HepG2 (cell line): ENCODE measurements at regions not wholly inside any gene's neighbourhood (a gene's known extent, or its start where the extent isn't known, plus 50 kb on each side); places are given as distances from the start of the nearest gene placed in this dataset.

Source experiments
- ATAC-seq: fragments of 200-7000 bp; cut with Tn5 transposase; 3 replicates; pipeline ENCODE4 v1.9.1; 2020; ENCODE audit warnings: mild to moderate bottlenecking, moderate library complexity
- BruUV-seq: library from RNA; stranded (reverse); fragments of 400-500 nt; replicated peaks from 2 replicates; lab custom pipeline; 2021; lab: Mats Ljungman, UMichigan
- CTCF ChIA-PET: fragments of 300-600 bp; formaldehyde crosslinking; extraction: SDS; loops from one replicate; lab custom pipeline; 2021; ENCODE audit warnings: low total read pairs, inconsistent platforms, low intra/inter-chr PET ratio; lab: Yijun Ruan, JAX
- POLR2A ChIA-PET: fragments of 350-600 bp; sonication (Branson Sonifier 250); formaldehyde crosslinking; loops from one replicate; lab custom pipeline; 2020; ENCODE audit warnings: antibody characterized with exemption, inconsistent platforms; lab: Yijun Ruan, JAX
- DNase-seq: peaks from one replicate; pipeline ENCODE4 v3.0.0-alpha.2; 2015; ENCODE audit warnings: low spot score
- FAIRE-seq: peaks from 3 replicates; lab custom pipeline; 2011; peaks lifted over from hg19 to GRCh38; lab: Jason Lieb, UNC
- H2AFZ ChIP-seq: one replicate; pipeline ENCODE4 v1.6.1; 2011; ENCODE audit warnings: low read length, inconsistent platforms
- H3K27ac ChIP-seq: fragments of 300-600 bp; 3 replicates; pipeline ENCODE4 v1.8.0; 2011; ENCODE audit warnings: mixed run types, mild to moderate bottlenecking, mixed read lengths, low read length, inconsistent platforms; ENCODE audit not compliant: insufficient read depth; ENCODE audit errors: extremely low read length
- H3K27me3 ChIP-seq, 2 experiments: fragments of 200-600 bp in 1 of 2; 2 replicates in 1 of 2; 3 replicates in 1 of 2; pipeline versions ENCODE4 v1.6.0 to v1.8.0; 2011; ENCODE audit warnings: low read length in 2 of 2, mild to moderate bottlenecking in 2 of 2, moderate library complexity in 2 of 2, inconsistent platforms in 1 of 2; ENCODE audit not compliant: insufficient read depth in 2 of 2, control insufficient read depth in 1 of 2
- H3K36me3 ChIP-seq, 2 experiments: fragments of 200-600 bp in 1 of 2; replicated peaks in 1 of 2; 2 replicates in 1 of 2; 3 replicates in 1 of 2; pipeline versions ENCODE4 v1.5.1 to v1.8.0; 2011; ENCODE audit warnings: low read length in 2 of 2, inconsistent platforms in 1 of 2; ENCODE audit not compliant: insufficient read depth in 2 of 2, control insufficient read depth in 1 of 2
- H3K4me1 ChIP-seq: 2 replicates; pipeline ENCODE4 v1.5.1; 2012; ENCODE audit warnings: low read length, inconsistent platforms; ENCODE audit not compliant: insufficient read depth
- H3K4me2 ChIP-seq: 2 replicates; pipeline ENCODE4 v1.6.0; 2011; ENCODE audit warnings: low read depth, low read length, inconsistent platforms
- H3K4me3 ChIP-seq, 3 experiments: fragments of 200-600 bp in 1 of 3; sonication (generic), shearing (Covaris generic) in 1 of 3; replicated peaks in 1 of 3; 2 replicates each; pipeline ENCODE4 v1.5.1; 2011 to 2016; ENCODE audit warnings: low read length in 3 of 3, inconsistent platforms in 2 of 3, low read depth in 2 of 3, mild to moderate bottlenecking in 2 of 3, control low read depth in 1 of 3, mixed read lengths in 1 of 3; ENCODE audit not compliant: insufficient read depth in 1 of 3
- H3K79me2 ChIP-seq: one replicate; pipeline ENCODE4 v1.6.1; 2011; ENCODE audit warnings: low read length, inconsistent platforms; ENCODE audit not compliant: insufficient read depth
- H3K9ac ChIP-seq: 2 replicates; pipeline ENCODE4 v1.6.0; 2011; ENCODE audit warnings: mild to moderate bottlenecking, low read depth, low read length, inconsistent platforms; ENCODE audit not compliant: insufficient read depth
- H3K9me3 ChIP-seq: 2 replicates; pipeline ENCODE4 v1.5.1; 2012; ENCODE audit warnings: mild to moderate bottlenecking, low read length
- H4K20me1 ChIP-seq: 2 replicates; pipeline ENCODE4 v1.6.0; 2011; ENCODE audit warnings: inconsistent platforms, mild to moderate bottlenecking, low read length, moderate library complexity; ENCODE audit not compliant: insufficient read depth
- REPIN1 ChIP-seq: sonication (generic); formaldehyde crosslinking; IDR thresholded peaks from 2 replicates; pipeline ENCODE4 v1.8.0; 2022; ENCODE audit warnings: missing genetic modification reagents, low read depth, mild to moderate bottlenecking, borderline replicate concordance
- ZBTB42 ChIP-seq: sonication (generic); formaldehyde crosslinking; IDR thresholded peaks from 2 replicates; pipeline ENCODE4 v1.5.0; 2020; ENCODE audit warnings: mild to moderate bottlenecking, missing genetic modification reagents
- WGBS: methylation state at CpG from one replicate; pipeline ENCODE4 v1.1.6; 2017; ENCODE audit warnings: low lambda C conversion rate; 5-methylcytosine and 5-hydroxymethylcytosine counted together
- in situ Hi-C: cut with HindIII; loops from 2 replicates; pipeline ENCODE4 v1.10.0; 2017; ENCODE audit warnings: low pct_unique_long_range_greater_than_20kb; ENCODE audit not compliant: extremely low pct_ligation_motif_present
- intact Hi-C: fragments of 100-400 bp; cut with micrococcal nuclease; formaldehyde crosslinking; loops from one replicate; pipeline ENCODE4 v1.10.0; 2022; ENCODE audit not compliant: unreplicated experiment
- TF ChIP-seq, protein P1 (sequence below): sonication (generic); formaldehyde crosslinking; IDR thresholded peaks from 2 replicates; pipeline ENCODE4 v1.5.0; 2020; ENCODE audit warnings: missing genetic modification reagents, mild to moderate bottlenecking, borderline replicate concordance

DNA sequence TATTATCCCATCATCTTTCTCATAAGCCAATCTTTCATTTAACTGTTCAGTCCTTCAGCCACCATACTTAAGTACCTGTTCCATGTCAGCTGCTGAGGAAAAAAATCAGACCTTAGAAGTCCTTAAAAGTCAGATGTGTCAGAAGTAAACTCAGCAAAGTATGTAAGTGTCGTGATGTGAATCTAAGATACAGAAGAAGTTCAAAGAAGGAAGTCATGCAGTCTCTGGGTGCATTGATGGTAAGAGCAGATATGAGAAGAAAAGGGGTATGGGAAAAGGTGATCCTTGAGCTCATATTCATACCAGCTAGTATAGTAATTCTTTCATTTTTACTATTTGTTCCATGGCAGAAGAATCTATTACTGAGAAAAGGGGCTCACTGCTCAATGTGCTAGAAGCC is 259.4 kb upstream of the CD180 start:
- no peak overlapping the region for H3K27ac ChIP-seq
- H3K4me1 ChIP-seq = no peaks in the 10 kb centered on the region
- H2AFZ ChIP-seq = no peak overlapping the region
- no peaks in the 10 kb centered on the region for H4K20me1 ChIP-seq
- intact Hi-C loops = no loop called here
- no peaks in the 10 kb centered on the region for H3K36me3 ChIP-seq
- TF ChIP-seq ZBTB42 (CRISPR knock-in tag) = no peak
- TF ChIP-seq, all 625 proteins: peak for 0
- no peak for FAIRE-seq
- ATAC-seq = no peak
- DNase-seq = no peak
- H3K4me3 ChIP-seq = no peak overlapping the region
- no peak overlapping the region for H3K4me2 ChIP-seq
- BruUV-seq = no TSS peak
- ChIA-PET CTCF (no interaction called here), POLR2A (no interaction called here)
- WGBS = 2% methylated on average over 1 of the region's 1 CpG
- in situ Hi-C loops = no loop called here
- H3K9ac ChIP-seq = no peak overlapping the region
- H3K27me3 ChIP-seq = no peaks in the 10 kb centered on the region
- no peaks in the 10 kb centered on the region for H3K9me3 ChIP-seq
- H3K79me2 ChIP-seq = no peaks in the 10 kb centered on the region

GRCh38 chr5:67454957-67455561 is 258.5 kb upstream of the CD180 start:
- H3K27me3 ChIP-seq = no peaks in the 10 kb centered on the region
- intact Hi-C loops = no loop called here
- no TSS peak for BruUV-seq

More at GRCh38 chr5:67454957-67455561, 258.5 kb upstream of the CD180 start:
- WGBS = 34% methylated on average over 1 of the region's 1 CpG
- H3K79me2 ChIP-seq = no peaks in the 10 kb centered on the region
- CTCF ChIA-PET = no interaction called here
- H3K4me1 ChIP-seq = no peaks in the 10 kb centered on the region
- no peaks in the 10 kb centered on the region for H3K36me3 ChIP-seq
- no peak overlapping the region for H3K4me2 ChIP-seq
- DNase-seq (no peak), ATAC-seq (no peak)
- no peak overlapping the region for H3K27ac ChIP-seq
- H2AFZ ChIP-seq = no peak overlapping the region
- POLR2A ChIA-PET = no interaction called here
- H3K4me3 ChIP-seq = no peak overlapping the region
- TF ChIP-seq REPIN1 (CRISPR knock-in tag) = no peak
- TF ChIP-seq, protein P1, sequence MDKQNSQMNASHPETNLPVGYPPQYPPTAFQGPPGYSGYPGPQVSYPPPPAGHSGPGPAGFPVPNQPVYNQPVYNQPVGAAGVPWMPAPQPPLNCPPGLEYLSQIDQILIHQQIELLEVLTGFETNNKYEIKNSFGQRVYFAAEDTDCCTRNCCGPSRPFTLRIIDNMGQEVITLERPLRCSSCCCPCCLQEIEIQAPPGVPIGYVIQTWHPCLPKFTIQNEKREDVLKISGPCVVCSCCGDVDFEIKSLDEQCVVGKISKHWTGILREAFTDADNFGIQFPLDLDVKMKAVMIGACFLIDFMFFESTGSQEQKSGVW (CRISPR knock-in tag) = no peak
- TF ChIP-seq, all 625 proteins: peak for 0
- Histone ChIP-seq H4K20me1 (no peaks in the 10 kb centered on the region), H3K9ac (no peak overlapping the region), H3K9me3 (no peaks in the 10 kb centered on the region)
- FAIRE-seq = no peak
- in situ Hi-C loops = no loop called here
